ENCODE measurements at regions not wholly inside any gene's neighbourhood (a gene's known extent, or its start where the extent isn't known, plus 50 kb on each side); places are given as distances from the start of the nearest gene placed in this dataset.

GRCh38 chr1:81197591-81197990 lies 603.1 kb upstream of the ADGRL2 start:
- no peak for TF ChIP-seq CTCF (IDR thresholded peaks at IDR 0.05; ENCODE audit: unreplicated experiment)
- no peaks in the 10 kb centered on the region for H3K36me3 Mint-ChIP-seq (ENCODE audit: insufficient read depth)
- no peaks in the 10 kb centered on the region for H3K27me3 Mint-ChIP-seq
- no peak for DNase-seq (ENCODE audit: low spot score, unreplicated experiment)
- peaks cover 6% of the 10 kb centered on the region for H3K9me3 Mint-ChIP-seq (ENCODE audit: low read depth)
- no peak overlapping the region for H3K4me3 Mint-ChIP-seq (ENCODE audit: low read depth)
- H3K27ac Mint-ChIP-seq: no peak overlapping the region
- H3K4me1 Mint-ChIP-seq (ENCODE audit: low read depth): no peaks in the 10 kb centered on the region

- Mint-ChIP-seq H3K4me3 (ENCODE audit: low read depth) (no peak overlapping the region), H3K9me3 (ENCODE audit: low read depth) (peaks cover 4% of the 10 kb centered on the region), H3K27ac (no peak overlapping the region)
Measured at GRCh38 chr1:81192647-81193642, 607.8 kb upstream of the ADGRL2 start.

DNA sequence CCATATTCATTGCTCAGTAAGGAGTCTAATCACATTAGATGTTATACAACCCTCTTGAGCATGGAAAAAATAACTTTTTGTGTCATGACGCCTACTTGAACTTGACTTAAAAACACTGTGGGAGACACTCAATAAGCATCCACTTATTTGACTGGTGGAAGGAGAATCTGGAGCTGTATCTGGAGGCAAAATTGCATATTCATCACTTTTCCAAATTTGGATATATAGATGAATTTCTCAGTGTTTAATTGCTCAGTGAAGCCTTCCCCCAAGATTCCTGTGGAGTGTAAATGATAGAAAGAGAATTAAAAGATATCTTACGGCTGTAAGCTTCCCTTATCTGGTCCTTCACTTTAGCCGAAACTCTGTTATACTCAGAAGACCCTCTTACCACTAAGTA lies 610.7 kb upstream of the ADGRL2 start:
- no peak overlapping the region for H3K27ac Mint-ChIP-seq
- H3K4me1 Mint-ChIP-seq (ENCODE audit: low read depth): no peaks in the 10 kb centered on the region
- DNase-seq (ENCODE audit: low spot score, unreplicated experiment): no peak
- H3K4me3 Mint-ChIP-seq (ENCODE audit: low read depth): no peak overlapping the region
- TF ChIP-seq CTCF (IDR thresholded peaks at IDR 0.05; ENCODE audit: unreplicated experiment): no peak
- peaks cover 4% of the 10 kb centered on the region for H3K9me3 Mint-ChIP-seq (ENCODE audit: low read depth)
- H3K36me3 Mint-ChIP-seq (ENCODE audit: insufficient read depth): no peaks in the 10 kb centered on the region
- H3K27me3 Mint-ChIP-seq: no peaks in the 10 kb centered on the region

More at GRCh38 chr1:81192647-81193642, 607.8 kb upstream of the ADGRL2 start:
- no peak for DNase-seq (ENCODE audit: low spot score, unreplicated experiment)
- Mint-ChIP-seq H3K36me3 (ENCODE audit: insufficient read depth) (no peaks in the 10 kb centered on the region), H3K27me3 (no peaks in the 10 kb centered on the region), H3K4me1 (ENCODE audit: low read depth) (no peaks in the 10 kb centered on the region)
- TF ChIP-seq CTCF (IDR thresholded peaks at IDR 0.05; ENCODE audit: unreplicated experiment): no peak

- TF ChIP-seq CTCF (IDR thresholded peaks at IDR 0.05; ENCODE audit: unreplicated experiment): no peak
- DNase-seq (ENCODE audit: low spot score, unreplicated experiment): no peak
- no peaks in the 10 kb centered on the region for H3K4me1 Mint-ChIP-seq (ENCODE audit: low read depth)
- H3K27ac Mint-ChIP-seq: no peak overlapping the region
- no peaks in the 10 kb centered on the region for H3K9me3 Mint-ChIP-seq (ENCODE audit: low read depth)
- no peaks in the 10 kb centered on the region for H3K36me3 Mint-ChIP-seq (ENCODE audit: insufficient read depth)
- no peak overlapping the region for H3K4me3 Mint-ChIP-seq (ENCODE audit: low read depth)
- no peaks in the 10 kb centered on the region for H3K27me3 Mint-ChIP-seq
Measured at GRCh38 chr1:81187635-81188034, 613.1 kb upstream of the ADGRL2 start.

- Mint-ChIP-seq H3K4me3 (ENCODE audit: low read depth) (no peak overlapping the region), H3K27me3 (no peaks in the 10 kb centered on the region), H3K4me1 (ENCODE audit: low read depth) (no peaks in the 10 kb centered on the region), H3K27ac (no peak overlapping the region), H3K9me3 (ENCODE audit: low read depth) (peaks cover 7% of the 10 kb centered on the region), H3K36me3 (ENCODE audit: insufficient read depth) (no peaks in the 10 kb centered on the region)
- no peak for DNase-seq (ENCODE audit: low spot score, unreplicated experiment)
- no peak for TF ChIP-seq CTCF (IDR thresholded peaks at IDR 0.05; ENCODE audit: unreplicated experiment)
Measured at GRCh38 chr1:81186261-81186660, 614.5 kb upstream of the ADGRL2 start.
